Fibroblast of peridontal ligament (primary cell): ENCODE measurements at regions not wholly inside any gene's neighbourhood (a gene's known extent, or its start where the extent isn't known, plus 50 kb on each side); places are given as distances from the start of the nearest gene placed in this dataset.
A peak's percentile ranks its signal among the peaks of the same experiment; 100 is the strongest.
"Not testable (repeated sequence)": the region's sequence is repeated elsewhere in the genome, so short reads cannot be mapped to it uniquely, and the experiment has no call there.

Source experiments
- DNase-seq: peaks from one replicate; pipeline ENCODE4 v3.0.0-alpha.2; 2010; ENCODE audit errors: extremely low read depth

GRCh38 chr20:52049001-52049731 lies 142.4 kb downstream of the ZFP64 start:
- DNase-seq = peak; percentile 76

- DNase-seq = peak; percentile 84
Observed at GRCh38 chr20:52047811-52048764, 143.5 kb downstream of the ZFP64 start.

GRCh38 chr20:52041966-52042365 lies 149.6 kb downstream of the ZFP64 start:
- no peak for DNase-seq

GRCh38 chr20:52039790-52040189 lies 151.8 kb downstream of the ZFP64 start:
- no peak for DNase-seq

- not testable (repeated sequence) for DNase-seq
Observed at GRCh38 chr20:52038632-52039031, 152.9 kb downstream of the ZFP64 start.

- DNase-seq = no peak
Observed at GRCh38 chr20:52037370-52037769, 154.2 kb downstream of the ZFP64 start.

GRCh38 chr20:52035977-52036376 lies 155.6 kb downstream of the ZFP64 start:
- no peak for DNase-seq

GRCh38 chr20:52035498-52035897 lies 156.1 kb downstream of the ZFP64 start:
- no peak for DNase-seq

- no peak for DNase-seq
Observed at GRCh38 chr20:52034581-52034980, 157.0 kb downstream of the ZFP64 start.

- no peak for DNase-seq
Observed at GRCh38 chr20:52033313-52033712, 158.3 kb downstream of the ZFP64 start.

GRCh38 chr20:52032304-52032683 lies 159.3 kb downstream of the ZFP64 start:
- not testable (repeated sequence) for DNase-seq

- DNase-seq = peak; percentile 81
Observed at GRCh38 chr20:52031563-52032303, 159.8 kb downstream of the ZFP64 start.

- no peak for DNase-seq
Observed at GRCh38 chr20:52031206-52031562, 160.4 kb downstream of the ZFP64 start.

GRCh38 chr20:52029129-52029528 lies 162.4 kb downstream of the ZFP64 start:
- not testable (repeated sequence) for DNase-seq

GRCh38 chr20:52025938-52026337 lies 165.6 kb downstream of the ZFP64 start:
- DNase-seq = peak; percentile 64

- DNase-seq = no peak
Observed at GRCh38 chr20:52019313-52019712, 172.3 kb downstream of the ZFP64 start.

- DNase-seq = no peak
Observed at GRCh38 chr20:52017669-52018317, 173.8 kb downstream of the ZFP64 start.

GRCh38 chr20:52016022-52016421 lies 175.6 kb downstream of the ZFP64 start:
- no peak for DNase-seq

- no peak for DNase-seq
Observed at GRCh38 chr20:52015155-52015554, 176.4 kb downstream of the ZFP64 start.

- no peak for DNase-seq
Observed at GRCh38 chr20:52012079-52012478, 179.5 kb downstream of the ZFP64 start.

- no peak for DNase-seq
Observed at GRCh38 chr20:52011093-52011492, 180.5 kb downstream of the ZFP64 start.

- DNase-seq = no peak
Observed at GRCh38 chr20:52010541-52010940, 181.0 kb downstream of the ZFP64 start.
